8988T (cell line): ENCODE measurements at regions not wholly inside any gene's neighbourhood (a gene's known extent, or its start where the extent isn't known, plus 50 kb on each side); places are given as distances from the start of the nearest gene placed in this dataset.
"Not testable (repeated sequence)": the region's sequence is repeated elsewhere in the genome, so short reads cannot be mapped to it uniquely, and the experiment has no call there.

ENCODE experiments used
- DNase-seq: peaks from one replicate; pipeline ENCODE4 v3.0.0; 2011

DNA sequence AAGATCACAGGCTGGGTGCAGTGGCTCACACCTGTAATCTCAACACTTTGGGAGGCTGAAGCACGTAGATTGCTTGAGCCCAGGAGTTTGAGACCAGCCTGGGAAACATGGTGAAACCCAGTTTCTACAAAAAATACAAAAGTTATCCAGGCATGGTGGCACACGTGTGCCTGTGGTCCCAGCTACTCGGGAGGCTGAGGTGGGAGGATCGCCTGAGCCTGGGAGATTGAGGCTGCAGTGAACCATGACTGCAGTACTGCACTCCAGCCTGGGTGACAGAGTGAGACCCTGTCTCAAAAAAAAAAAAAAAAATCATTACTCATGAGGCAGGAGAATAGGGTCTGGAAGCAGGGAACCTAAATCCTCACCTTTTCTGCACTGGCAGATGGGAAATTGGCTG is 79.1 kb upstream of the CLDN5 start:
- DNase-seq, result not testable (repeated sequence)

DNA sequence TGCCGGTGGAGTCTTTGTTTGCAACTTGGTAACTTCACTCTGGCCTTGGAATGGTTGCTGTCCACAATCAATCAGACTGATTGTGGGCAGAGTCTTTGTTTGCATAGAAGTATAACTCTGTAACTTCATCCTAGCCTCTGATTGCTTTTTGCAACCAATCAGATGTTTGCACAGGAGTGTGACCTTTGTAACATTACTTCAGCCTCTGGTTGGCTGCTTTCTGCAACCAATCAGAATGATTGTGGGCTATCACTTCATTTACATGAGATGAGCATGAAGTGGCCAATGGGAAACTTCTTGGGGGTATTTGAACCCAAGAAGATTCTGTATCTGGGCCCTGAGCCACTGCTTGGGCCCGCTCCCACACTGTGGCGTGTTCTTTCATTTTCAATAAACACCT is 79.6 kb upstream of the CLDN5 start:
- no peak for DNase-seq

DNA sequence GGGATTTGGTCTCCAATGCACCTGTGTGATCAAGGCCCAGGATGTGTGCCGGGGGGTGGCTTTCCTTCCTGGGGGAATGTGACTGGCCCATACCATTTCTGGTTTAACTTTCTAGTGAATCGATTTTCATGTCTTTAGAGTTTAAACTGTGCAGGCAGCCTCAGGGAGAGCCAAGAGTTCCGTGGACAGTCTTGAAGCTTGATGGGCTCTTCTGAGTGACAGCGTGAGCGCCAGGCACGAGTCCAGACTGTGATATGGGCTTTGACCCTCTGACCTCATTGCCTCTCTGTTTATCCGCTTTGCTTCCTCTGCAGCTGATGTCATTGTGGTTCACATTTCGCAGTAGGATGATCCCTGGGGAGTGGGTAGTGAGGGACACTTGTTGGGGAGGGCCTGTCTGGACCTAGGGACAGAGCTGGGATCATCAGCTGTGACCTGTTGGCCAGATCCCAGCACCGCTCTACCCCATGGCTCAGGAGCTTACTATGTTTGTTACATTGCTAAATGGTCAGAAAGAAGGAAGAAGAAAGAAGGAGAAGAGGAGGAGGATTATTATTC is 80.6 kb upstream of the CLDN5 start:
- no peak for DNase-seq

DNA sequence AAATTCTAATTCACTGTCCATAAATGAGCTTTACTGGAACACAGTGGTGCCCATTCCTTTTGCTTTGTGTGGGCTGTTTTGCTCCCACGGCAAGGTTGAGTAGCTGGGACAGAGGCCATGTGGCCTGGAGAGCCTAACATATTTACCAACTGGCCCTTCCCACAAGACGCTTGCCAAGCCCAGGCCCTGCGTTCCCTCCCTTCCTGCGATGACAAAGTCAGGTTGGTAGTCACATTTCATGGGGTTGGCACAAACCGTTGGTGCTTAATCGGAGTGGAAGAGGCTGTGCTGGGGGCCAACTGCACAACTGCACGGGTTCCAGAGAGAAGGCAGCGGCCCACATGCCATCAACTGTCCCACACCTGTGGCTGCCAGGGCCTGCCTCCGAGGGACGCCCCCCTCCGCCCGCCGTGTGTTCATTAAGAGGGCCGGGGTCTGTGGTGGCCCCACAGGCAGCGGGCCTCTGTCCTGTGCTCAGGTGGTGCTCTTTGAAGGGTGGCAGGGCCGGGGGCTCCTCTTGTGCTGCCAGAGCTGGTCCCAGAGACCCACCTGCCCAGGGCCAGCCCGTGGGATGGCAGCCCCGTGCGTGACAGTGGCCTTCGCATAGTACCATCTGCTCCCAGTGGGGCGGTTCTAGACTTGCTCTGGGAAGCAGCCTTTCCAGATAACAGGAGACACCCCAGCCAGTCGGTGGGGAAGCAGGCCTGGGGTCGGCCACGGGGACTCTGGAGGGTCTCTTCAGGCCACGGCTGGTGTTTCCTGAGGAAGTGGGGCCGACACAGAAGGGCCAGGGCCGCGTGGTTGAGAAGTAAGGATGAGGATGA is 81.5 kb upstream of the CLDN5 start:
- DNase-seq, result no peak

DNA sequence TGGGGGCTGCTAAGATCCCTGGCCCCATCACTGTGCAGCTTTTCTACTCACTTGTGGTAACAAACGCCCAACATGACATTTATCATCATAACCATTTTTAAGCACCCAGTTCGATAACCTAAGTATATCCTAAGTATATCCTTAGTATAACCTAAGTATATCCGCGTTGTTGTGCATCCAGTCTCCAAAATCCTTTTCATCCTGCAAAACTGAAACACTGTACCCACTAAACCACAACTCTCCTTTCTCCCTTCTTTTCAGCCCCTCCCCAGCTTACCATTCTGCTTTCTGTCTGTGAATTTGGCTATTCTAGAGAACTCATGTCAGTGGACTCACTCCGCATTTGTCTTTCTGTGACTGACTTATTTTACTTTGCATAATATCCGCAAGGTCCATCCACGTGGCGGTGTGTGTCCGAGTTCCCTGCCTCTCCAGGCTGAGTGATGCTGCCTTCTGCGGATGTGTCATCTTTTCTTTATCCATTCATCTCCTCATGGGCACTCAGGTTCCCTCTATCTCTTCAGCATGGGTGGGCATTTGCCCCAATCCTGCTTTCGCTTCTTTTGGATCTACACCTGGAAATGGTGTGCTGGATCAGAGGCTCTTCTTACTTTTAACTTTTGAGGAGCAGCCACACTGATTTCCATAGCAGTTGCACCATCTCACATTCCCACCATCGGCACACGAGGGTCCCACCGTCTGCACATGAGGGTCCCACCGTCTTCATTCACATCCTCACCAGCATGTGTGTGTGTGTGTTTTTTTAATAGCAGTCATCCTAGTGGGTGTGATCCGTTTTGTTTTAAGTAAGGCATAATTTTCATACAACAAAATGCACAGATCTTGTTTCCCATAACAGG is 82.4 kb upstream of the CLDN5 start:
- no peak for DNase-seq

DNA sequence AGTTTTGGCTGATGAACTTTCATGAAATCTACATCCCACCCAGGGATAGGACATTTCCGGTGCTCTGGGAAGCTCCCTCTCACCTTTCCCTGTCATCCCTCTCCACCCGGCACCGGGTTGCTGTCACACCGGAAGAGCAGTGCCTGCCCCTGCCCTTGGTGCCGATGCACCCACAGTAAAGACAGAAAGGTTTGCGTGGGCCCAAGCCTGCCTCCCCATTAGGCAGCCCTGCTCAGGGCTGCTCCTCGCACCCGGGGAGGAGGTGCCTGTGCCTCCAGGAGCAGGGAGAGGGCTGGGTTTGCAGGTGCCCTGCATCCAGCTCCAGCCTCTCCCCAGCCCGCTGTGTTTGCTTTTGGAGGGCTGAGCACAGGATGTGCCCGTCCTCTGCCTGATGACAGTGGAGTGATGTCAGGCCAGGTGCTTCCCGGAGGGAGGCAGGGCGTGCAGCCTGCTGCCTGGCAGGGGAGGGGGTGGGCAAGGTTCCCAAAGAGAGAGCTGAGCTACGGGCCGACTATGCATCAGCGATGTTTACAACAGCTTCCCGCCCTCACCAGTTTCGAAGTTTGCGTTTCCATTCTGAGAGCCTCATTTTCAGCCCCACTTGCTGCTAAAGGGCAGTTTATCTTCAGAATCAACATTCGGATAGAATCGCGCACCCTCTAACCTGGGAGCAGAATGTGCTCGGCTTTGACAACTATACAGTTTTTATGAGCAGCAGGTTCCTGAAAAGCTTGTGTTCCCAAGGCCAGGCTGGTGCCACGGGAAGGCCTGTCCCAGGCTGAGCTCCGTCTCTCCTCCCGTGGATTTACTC is 83.2 kb upstream of the CLDN5 start:
- DNase-seq, result no peak

DNA sequence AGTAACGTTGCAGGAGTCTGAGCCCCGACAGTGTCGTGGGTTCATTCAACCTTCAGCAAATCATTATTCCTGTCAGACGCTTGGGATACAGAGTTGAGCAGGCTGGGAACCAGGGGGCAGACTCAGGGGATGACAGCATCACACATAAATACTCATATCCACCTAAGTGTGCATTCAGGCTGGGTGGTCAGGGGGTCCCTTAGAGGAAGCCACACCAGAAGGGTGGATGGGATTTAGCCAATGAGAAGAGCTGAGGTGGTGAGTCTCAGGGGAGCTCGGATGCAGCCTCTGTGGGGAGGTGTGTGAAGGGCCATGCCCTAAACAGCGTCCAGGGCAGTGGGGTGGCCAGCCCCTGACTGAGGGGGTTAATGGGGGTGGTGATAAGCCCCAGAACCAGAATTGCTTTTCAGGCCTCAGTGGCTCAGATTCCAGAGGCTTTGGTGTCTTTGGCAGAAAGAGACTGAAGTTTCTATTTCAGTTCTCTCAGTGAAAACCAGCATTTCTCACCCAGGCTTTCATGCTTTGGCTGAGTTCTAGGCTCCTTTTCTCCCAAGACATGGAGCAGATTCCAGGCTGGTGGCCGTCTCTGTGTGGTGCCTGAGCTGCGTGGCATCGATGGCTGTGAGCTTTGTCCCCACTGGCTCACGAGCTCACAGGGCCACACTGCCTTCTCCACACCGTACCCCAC is 83.9 kb upstream of the CLDN5 start:
- no peak for DNase-seq

DNA sequence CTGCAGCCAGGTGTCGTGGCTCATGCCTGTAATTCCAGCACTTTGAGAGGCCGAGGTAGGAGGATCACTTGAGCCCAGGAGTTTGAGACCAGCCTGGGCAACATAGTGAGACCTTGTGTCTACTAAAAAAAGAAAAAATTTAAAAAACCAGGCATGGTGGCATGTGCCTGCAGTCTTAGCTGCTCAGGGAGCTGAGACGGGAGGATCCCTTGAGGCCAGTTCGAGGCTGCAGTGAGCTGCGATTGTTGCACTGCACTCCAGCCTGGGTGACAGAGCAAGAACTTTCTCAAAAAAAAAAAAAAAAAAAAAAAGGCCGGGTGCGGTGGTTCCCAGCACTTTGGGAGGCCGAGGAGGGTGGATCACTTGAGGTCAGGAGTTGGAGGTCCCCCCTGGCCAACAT is 85.5 kb upstream of the CLDN5 start:
- DNase-seq, result not testable (repeated sequence)

DNA sequence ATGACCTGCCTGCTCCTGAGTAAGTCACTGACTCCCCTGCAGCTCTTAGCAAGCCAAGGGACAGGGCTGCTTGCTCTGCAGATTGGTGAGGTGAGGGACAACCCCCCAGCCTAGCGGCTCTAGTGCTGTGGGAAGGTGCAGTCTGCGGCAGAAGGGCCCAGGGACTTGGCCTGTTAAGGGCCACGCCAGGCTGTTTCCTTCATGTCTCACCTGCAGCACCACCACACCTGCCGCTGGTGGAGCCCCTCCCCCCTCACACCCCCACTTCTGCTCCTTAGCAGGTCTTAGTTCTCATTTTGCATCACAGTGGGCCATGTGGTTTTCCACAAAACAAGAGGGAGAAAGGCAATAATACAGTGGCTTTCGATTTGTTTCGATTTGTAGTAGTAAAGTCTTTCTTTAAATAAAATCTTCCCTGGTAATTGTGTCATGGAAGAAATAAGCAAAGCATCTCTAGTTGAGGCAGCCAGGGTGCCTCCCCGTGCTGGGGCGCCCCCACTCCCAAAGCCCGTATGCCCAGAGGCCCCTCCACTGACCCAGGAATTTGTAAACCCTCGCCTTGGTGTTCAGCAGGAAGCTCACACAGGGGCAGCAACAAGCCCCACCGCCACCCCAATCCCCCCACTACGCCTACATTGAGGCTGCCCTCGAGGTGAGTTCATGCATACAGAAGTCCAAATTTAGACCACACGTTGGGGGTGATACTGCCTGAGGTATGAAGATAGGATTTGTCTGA is 86.5 kb upstream of the CLDN5 start:
- DNase-seq, result no peak

DNA sequence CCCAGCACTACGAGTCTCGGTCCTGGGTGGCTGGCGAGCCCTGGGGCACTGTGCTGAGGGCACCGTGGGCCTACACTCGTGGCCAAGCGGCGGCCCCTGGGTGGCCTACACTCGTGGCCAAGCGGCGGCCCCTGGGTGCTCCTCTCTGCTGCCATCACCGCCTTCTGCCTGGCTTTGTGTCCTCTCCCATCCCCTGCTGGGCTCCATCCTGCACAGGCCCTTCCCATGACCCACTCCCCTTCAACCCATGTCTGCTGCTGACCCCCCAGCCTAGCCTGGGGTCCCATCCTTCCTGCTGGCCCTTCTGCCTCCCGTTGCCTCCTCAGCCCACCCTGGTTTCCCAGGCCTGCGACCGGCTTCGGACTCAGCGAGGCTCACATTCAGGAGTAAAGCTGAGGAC is 87.4 kb upstream of the CLDN5 start:
- no peak for DNase-seq

DNA sequence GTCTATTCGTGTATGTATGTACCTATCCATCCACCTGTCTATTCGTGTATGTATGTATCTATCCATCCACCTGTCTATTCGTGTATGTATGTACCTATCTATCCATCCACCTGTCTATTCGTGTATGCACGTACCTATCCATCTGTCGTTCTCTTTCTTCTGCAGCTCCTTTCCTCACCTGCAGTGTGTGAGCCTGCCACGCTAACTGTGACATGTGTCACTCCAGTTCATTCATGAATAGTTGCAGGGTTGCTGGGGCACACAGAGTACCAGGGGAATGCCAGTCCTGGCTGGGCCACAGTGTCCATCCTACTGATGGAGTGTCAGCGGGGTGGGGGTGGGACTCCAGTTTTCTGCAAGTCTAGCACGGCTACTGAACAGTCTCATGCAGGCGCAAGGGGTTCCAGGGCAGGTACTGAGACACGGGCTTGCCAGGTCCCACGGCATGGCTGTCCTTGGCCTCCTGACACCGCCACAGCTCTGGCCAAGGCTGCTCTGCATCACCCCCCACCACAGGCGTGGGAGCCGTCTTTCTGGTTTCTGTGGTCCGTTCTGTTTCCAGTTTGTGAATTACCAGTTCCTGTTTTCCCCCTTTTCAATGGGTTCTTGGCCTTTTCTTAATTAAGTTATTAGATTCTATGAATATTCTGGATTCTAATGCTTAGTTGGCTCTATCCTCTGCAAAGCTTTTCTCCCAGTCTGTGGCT is 88.8 kb upstream of the CLDN5 start:
- no peak for DNase-seq

DNA sequence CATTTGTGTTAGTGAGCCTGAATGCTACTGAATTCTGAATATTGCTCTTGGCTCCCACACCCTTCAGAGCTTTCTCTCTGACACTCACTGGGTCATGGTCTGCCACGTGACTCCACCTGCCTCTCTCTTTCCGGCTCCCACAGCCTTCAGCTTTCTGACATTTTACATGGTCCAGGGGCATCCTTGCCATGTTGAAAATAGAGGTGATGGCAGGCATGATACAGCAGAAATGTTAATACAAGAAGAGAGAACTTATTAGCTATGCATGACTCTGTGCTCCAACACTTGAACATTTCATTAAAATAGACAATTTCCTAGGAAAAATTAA is 90.3 kb upstream of the CLDN5 start:
- DNase-seq, result no peak

DNA sequence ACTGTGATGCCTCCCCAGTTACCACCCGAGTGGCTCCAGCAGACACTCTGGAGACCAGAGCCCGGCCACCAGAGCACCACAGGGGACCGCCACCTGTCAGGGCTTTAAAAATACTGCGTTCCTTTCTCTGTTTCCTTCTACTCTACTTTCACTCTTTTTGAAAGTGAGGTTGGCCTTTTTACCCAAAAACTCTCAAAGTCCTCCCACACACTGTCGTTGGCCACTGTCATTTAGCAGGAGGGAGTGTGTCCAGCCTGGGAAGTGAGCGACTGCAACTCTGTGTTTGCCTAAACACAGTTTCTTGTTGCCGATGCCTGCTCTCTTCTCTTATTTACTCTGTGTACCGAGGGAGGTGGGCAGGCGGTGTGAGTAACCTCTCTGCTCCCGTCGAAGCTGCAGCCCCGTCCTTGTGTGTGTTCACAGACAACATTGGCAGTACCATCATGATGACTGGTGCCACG is 90.8 kb upstream of the CLDN5 start:
- DNase-seq, result no peak

DNA sequence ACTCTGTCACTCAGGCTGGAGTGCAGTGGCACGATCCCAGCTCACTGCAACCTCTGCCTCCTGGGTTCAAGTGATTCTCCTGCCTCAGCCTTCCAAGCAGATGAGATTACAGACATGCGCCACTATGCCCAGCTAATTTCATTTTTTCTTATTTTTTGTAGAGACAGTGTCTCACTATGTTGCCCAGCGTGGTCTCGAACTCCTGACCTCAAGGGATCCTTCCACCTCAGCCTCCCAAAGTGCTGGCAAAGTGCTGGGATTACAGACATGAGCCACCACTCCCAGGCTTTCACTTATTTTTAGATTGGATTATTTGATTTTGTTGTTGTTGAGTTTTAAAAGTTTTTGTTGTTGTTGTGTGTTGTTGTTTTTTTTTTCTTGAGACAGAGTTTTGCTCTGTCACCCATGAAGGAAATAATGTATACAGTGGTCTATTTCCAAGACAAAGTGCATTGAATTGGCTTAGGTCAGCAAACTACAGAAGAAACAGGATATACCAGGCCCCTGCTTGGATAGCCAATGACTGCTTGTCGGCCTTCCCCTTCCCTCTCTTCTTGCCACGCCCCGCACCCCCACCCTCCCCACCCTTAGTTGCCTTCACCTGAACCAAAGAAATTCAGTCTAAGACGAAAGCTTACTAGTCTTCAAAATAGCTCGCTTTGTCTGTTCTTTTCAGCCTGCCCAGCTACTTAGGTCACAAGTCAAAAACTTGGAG is 91.8 kb upstream of the CLDN5 start:
- no peak for DNase-seq

DNA sequence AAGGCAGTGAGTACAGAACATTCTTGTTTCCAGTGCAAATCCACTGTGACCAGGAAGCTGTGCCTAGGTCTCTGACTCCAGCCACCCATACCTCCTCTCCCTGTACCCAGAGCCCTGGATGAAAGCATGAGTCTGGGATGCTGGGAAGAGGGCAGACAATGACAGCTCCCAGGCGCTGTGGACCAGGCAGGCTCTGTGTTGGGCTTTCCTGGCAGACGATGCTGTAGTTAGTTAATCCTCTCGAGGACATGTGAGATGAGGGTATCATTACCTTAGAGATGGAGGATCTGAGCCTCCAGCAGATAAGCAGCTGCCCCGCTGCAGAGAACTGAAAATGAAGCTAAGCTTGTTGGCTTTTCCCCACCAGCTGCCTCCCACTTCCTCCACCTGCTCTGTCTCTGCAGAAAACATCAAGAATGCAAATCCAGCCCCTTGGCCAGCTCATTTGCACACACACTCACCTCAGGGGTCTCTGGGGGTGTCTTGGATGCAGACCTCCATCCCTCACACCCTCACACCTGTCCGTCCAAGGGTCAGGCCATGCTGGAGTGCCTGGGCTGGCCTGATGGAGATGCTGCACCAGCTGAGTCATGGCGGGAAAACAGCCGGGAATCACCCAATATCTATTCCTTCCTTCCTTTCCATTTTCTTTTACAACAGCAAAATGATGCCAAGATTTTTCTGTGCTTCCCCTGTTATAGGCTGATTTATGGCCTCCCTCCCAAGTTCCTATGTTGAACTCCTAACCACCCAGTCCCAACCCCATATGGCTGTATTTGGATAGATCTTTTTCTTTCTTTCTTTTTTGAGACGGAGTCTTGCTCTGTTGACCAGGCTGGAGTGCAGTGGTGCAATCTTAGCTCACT is 94.9 kb upstream of the SEPTIN5 start:
- no peak for DNase-seq

DNA sequence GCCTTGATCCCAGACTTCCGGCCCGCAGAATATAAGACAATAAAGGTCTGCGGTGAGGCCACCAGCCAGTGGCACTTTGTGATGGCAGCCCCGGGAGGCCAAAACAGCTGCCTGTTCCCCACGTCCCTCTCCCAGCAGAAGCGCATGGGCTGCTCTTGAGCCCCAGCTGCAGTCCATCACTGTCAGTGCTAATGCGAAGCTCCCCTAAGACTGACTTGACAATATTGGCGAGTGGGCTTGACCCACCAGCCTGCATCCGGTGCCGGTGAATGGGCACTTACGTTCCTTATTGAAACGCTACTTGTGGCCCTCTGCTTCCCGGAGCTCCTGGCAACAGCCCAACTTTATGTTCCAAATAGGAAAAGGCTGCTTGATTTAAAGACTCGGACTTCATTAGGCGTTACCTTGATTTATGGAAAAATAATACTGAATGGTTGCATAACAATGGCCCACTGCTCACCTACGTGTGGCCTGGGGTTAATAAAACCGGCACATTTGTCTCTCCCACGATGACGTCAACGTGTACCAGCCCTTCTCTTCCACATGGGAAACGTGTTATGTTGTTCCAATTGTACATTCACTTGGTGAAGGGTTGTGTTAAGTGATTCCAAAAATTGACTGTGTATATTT is 93.4 kb upstream of the SEPTIN5 start:
- DNase-seq, result no peak

DNA sequence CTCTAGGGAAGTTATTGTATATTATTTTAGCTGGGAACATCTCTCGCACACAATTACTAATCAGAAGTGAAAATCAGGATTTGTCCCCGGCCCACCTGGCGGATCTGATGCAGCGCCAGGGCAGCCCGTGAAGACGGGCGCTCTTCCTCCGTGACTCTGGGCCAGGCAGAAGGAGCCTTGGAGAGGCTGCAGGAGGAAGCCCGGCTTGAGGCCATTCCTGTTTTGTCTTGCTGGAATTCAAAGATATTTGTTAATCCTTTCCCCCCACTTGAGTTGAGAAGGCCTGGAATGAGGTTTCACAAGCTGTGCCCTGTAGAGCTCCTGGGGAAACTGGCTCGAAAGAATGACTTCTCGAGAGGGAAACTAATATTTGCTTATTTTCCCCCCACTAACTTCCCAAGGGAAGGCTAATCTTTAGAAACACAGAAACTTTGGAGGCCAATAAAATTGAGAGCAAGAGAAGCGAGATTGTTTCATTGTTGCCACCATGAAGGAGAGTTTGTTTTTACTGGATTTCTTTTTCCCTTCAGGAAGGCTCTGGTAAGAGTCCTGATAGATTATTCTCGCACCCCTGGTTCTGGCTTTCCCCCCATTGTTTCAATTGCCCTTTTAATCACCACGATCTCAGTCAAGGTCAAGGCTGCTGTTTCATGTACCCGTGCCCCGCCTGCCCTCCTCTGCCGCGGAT is 92.8 kb upstream of the SEPTIN5 start:
- no peak for DNase-seq

DNA sequence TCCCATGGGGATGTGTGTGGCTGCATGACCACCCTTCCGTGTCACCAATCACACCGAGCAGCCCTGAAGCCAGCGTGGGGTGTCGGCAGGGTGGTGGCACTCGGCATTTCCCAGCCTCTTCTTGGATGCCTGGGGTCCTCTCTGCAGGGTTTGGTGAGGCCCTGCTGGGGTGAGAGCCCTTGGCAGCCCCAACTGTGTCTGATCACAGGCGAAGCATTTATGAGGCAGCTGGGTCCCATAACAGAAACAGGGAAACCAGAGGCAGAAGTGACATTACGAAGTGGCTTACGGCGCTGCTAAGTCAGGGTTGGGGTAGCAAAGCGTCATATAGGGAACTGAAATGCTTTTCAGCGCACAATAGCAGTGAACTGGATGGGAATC is 92.3 kb upstream of the SEPTIN5 start:
- no peak for DNase-seq
